GM21528 (cell line): ENCODE measurements at regions not wholly inside any gene's neighbourhood (a gene's known extent, or its start where the extent isn't known, plus 50 kb on each side); places are given as distances from the start of the nearest gene placed in this dataset.
A peak's percentile ranks its signal among the peaks of the same experiment; 100 is the strongest.

Experiments
- ATAC-seq: cut with Tn5 transposase; IDR thresholded peaks from one replicate; pipeline ENCODE4 v1.9.1; 2021; ENCODE audit warnings: mild to moderate bottlenecking, moderate library complexity; ENCODE audit not compliant: unreplicated experiment, low FRiP score

DNA sequence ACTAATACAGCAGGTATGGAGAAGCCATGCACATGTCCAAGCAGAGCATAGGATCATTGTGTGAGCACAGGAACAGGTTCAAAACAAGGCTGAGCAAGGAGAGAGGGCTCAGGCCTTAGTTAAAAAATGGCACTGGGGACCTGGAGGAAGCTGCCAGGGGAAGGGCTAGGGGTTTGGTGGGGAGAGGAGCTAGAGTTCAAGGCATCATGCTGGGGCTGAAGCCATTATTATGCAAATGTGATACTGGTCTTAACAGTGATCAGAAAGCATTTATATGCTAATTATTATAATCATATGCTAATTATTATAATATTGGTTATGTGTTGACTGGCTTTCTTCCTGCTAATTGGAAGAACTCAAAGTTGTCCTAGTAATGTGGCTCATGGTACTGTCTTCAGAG, 546.0 kb upstream of the CFAP20DC start:
- ATAC-seq, result no peak

DNA sequence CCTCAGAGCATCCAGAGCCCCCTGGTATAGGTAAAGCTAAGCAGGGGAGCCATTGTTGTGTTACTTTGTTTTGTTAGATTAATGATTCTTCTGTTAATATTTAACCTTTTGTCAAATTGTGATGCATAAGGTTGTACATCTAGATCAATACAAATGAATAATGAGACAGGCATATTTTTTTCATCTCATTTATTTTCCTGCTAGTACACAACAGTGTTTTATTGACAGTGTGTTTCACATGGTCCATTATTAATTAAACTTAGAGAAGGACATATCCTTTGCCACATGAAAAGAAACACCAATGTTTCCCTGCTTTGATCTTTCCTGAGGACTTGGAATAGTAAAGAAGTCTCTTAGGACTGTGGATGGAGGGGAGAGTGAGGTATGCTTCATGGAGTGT, 543.6 kb upstream of the CFAP20DC start:
- no peak for ATAC-seq

DNA sequence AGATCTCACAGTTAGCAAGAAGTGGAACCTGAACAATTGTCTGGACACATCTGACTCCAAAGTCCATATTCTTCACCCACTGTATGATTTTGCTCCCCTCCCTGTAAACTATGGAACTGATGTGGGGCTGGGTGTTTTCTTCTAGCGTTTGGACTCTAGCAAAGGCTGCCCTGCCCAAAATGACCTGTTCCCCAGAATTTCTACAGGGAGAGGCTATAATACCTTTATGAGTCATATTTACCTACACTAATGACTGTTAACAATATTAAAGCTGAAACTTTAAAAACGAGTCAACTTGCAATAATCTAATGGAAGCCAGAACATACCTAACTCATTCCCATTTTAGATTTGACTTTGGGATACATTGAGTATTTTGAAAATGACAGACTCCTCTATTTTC, 531.2 kb upstream of the CFAP20DC start:
- no peak for ATAC-seq

DNA sequence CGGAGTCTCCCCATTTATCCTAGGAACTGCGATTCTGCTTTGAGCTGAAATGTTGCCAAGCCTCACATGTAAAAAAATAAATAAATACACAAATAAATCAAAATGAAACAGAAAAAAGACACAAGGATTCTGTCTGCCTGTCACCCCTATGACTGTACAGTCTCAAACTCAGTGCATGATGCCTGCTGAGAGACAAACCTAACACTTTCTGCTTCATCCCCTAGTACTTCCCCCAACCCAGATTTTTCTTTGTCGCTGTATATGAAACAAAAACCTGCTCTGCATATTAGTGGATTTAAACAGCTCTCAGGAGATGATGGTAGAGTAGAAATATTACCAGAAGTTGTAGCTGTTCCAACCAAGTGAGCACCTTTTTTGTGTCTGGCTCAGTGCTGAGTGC, 530.7 kb upstream of the CFAP20DC start:
- no peak for ATAC-seq

DNA sequence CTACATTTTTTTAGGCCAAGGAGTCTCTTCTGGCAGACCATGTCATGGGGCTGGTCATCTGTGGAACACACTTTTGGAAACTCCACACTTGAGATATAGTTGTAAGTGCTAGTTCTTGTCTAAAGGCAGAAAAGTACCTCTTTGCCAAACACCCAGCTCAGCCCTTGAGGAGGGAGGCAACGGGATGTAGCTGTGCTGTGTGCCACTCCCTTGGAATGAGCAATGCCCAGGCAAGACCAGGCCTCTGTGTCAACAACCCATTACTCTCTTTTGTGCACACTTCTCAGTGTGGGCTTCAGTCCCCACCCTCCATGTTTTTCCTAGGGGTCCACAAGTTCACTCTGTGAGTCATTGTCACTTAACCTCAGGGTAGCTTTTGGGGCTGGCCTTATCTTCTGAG, 528.3 kb upstream of the CFAP20DC start:
- no peak for ATAC-seq

DNA sequence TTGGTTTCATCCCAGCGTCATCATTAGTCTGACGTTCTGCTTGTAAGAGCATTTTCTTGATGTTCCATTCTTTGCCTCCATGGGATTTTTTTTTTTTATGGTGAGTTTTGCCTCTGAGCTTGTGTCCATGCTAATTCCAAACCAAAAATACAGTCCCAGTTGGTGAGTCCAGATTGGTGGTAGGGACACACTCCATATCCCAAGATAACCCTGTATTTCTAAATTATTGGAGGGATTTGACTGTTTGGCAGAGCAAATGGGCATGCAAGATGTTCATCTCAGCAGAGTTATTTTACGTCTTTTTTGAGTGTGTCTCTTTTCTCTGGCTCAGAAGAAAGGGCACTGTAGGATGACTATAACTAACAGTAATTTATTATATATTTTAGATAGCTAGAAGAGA, 526.8 kb upstream of the CFAP20DC start:
- ATAC-seq, result no peak

DNA sequence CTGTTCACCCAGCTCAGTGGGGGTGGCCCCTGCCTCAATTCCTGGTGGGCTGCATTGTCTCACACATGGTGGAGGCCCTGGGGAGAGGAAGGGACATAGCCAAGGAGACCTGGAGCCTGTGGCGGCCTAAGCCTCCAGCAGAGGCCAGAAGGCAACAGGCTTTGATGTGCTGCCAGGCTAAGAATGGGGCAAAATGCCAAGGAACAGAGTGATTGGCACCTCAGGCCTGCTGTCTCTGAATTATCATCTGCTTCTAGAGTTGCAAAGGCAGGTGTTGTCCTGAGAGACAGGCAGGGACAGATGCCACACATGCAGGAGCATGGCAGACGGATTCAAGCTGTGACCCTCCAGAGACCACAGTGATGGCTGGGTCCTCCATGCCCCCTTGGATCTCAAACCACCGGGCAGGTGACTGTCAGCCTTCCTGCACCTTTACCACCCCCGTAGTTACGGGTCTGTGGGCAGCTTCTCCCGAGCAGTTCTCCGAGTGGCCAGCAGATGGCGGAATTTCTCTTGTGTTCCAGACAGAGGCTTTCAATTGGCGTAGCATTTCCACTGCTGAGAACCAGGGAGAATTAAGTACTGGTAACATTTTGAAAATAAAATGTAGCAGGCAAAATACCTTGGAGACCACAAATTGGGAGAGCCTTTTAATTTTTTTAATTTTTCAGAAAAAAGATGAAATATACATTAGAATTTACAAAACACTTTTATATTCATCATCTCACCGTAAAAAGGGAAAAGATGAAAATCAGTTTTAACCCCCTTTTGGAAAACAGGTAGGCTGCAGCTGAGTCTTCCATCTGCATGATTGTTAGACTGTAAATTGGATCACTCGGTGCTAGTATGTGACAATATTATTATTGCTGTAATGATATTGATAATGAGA, 525.5 kb upstream of the CFAP20DC start:
- ATAC-seq, result peak; percentile 90

DNA sequence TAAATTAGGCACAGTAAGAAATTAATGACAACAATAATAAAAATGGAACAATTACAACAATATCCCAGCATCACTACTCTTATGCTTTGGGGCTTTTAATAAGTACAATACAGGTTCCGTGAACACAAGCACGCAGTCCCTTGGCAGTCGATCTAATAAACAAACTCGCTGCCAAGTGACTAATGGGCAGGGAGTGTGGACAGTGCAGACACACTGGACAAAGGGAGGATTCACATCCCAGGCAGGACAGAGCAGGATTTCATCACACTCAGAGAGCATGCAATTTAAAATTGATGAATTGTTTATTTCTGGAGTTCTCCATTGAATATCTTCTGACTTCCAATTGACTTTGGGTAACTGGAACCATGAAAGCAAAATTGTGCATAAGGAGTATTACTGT, 524.1 kb upstream of the CFAP20DC start:
- no peak for ATAC-seq

DNA sequence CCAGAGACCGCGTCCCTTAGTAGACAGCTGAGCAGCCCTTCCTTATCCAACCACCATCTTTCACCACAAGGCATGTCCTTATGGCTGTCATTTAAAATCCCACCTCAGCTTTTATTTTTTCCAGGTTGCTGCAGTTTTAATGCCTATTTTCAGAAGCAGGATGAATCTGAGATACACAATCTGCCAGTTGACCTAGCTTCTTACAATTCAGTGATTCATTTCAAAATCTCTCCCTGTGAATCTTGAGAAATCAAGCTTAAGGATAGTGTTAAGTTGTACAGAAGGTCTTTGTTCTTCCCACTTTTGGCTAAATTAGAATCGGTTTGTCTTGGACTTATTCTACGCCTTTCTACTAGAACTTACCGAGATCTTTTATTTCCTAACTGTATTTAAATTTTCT, 522.3 kb upstream of the CFAP20DC start:
- no peak for ATAC-seq

DNA sequence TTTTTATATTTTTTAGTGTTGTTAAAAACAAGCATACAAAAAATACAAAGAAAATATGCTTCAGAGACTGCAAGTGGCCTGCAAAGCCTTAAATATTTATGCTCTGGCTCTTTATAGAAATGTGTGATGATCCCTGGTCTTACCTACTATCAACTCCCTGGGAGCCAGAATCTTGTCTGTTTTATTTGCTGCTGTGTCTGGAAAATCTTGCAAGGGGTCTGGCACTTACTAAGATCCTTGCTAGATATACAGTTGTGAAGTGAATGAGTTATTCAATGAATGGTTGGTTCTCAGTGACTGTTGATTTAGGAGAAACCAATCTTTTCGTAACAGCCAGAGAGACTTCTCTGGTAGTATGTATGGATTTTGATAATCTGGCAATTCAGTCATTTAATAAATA, 521.0 kb upstream of the CFAP20DC start:
- no peak for ATAC-seq

DNA sequence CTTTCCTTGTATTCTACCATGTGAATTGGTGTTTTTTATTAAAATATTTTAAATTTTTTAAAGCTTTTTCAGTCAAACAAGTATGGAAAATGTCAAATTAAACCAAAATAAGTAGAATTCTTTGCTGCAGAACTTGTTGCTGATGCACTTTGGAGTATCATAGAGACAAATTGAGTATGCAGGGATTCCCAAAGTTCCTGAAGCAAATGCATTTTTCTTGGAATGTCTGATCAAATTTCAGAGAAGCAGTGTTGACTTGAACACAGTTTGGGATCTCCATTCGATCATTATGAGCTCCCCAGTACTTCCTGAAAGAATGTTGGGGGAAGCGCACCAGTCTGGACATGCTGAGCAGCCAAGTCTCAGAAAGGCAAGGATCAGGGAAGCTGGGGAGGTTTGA, 517.8 kb upstream of the CFAP20DC start:
- no peak for ATAC-seq

DNA sequence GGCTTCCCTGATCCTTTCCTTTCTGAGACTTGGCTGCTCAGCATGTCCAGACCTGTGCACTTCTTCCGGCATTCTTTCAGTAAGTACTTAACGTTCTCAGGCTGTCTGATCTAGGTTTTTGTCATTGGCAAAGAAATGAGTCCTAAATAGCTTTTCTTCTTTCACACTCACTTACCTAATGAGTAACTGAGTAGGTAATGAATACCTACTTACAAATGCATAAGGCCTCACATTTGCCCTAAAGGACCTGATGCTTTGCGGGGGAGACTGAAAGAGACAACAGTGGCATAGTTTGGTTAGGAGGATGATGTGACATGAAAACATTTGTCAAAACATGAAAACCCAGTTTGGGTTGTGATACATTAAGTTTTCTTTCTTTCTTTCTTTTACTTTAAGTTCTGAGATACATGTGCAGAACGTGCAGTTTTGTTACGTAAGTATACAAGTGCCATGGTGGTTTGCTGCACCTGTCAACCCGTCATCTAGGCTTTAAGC, 516.7 kb upstream of the CFAP20DC start:
- ATAC-seq, result peak; percentile 98

DNA sequence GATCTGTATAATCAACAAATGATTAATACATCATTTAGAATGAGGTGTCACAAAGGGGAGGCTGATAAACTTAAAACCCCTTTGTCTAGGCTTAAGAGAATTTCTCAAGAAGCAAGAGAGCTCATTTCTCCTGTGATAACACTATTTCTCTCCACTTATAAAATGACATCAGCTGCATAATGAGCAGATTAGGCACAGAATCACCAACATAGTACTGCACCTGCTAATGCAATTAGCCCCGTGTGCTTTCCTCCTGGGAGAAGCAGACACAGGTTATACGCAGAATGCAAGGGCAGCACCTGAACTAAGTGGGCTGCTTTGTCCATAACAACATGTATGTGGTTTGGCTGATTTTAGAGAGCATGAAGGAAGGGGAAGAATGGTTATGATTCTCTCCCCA, 515.3 kb upstream of the CFAP20DC start:
- no peak for ATAC-seq

DNA sequence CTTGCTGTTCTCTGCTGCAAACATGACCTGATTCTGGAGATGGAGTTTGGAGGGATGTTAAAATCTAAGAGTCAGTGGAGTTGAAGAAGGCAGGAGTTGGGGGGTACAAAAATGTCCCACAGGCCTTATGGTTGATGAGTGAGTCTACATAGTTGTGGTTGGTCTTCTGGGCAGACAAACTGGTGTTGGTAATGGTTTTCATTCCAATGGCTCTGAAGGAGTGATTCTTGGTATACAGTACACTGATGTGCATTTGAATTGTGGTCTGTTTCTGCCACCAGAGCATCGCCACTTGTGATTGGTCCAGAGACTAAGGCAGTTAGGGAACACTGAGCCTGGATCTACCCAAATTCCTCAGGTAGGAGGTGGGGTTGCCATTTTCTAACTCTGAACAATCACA, 514.1 kb upstream of the CFAP20DC start:
- no peak for ATAC-seq

DNA sequence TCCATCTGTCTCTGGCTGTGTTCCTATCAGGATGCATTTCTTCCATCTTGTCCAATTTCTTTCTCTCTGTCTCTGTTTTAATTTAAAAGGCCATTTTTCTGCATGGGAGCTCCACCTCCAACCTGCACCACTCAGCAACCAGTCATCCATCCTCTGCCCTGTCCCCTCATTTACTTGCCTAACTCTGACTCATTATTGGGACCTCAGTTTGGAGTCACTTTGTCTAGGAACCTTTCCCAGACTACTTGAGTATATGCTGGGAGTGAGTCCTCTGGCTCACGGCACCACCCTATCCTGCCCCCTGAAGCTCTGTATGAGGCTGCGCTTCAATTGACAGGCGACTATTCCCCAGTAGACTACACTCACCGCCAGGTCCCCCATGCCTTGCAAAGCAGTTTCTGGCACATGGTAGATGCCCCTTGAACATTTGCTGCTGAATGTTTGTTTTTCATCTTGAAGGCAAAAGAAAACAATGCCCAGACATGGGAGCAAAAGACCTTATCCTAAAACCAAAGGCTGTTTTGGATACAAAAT, 513.3 kb upstream of the CFAP20DC start:
- ATAC-seq, result no peak

DNA sequence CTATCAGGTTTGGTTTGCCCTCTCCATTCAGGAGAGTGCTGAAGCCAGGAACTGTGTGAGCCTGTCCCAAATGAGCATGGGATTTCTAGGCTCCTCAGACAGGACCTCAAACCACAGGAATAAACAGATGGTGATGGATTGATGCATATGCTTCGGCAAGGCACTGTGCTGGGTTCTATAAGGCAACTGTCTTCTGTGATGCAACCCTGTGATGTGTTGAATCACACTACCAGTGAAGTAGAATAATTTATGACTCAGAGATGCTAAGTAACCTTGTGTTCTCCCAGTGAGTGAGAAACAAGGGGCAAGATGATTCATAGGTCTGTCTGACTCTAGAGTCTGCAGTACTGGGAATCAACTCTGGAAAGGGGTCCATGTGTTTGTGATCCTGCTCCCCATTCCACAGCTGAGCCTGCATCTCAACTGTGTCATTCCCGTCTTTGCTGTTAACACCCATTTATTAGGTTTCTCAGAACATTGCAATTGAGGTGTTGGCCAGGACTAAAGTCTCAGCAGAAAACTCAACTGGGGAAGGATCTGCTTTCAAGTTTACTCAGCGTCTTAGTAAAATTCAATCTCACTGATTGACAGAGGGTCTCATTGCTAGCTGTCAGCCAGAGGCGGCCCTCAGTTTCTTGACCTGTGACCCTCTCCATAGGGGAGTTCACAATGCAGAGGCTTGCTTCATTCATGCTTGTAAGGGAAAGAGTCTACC, 510.1 kb upstream of the CFAP20DC start:
- no peak for ATAC-seq

DNA sequence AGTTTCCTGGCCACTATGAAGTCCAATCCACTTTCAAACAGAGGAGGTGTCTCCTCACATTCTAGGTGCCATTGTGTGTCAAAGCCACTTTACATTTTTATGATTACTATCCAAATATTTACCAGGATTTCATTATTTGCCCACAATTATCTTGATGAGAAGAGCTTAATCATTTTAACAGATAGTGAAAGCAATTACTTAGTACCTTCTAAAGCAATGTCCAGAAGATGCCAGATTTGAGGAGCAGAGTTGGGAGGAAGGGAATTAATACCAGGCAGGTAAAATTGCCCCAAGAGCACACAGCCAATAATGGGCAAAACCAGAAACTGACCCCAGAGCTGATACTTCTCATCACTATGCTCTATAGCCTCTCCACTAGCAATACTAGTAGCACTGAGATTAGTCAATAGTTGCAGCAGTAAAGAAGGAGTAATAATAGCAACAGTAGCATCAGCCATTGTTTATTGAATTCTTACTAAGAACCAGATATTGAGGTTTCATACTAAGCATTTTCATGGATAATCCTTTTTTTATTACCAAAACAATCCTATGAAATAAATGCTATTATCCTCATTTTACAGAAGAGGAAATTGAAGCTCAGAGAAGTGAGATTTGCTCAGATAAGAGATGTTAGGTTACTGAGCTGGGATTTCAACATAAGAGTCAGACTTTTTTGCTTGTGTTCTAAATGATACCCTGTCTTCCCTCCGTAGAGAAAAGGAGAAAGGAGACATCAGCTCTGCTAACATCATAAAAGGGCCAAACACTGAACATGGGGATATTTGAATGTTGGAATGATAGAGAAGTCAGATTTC, 509.3 kb upstream of the CFAP20DC start:
- ATAC-seq, result no peak

DNA sequence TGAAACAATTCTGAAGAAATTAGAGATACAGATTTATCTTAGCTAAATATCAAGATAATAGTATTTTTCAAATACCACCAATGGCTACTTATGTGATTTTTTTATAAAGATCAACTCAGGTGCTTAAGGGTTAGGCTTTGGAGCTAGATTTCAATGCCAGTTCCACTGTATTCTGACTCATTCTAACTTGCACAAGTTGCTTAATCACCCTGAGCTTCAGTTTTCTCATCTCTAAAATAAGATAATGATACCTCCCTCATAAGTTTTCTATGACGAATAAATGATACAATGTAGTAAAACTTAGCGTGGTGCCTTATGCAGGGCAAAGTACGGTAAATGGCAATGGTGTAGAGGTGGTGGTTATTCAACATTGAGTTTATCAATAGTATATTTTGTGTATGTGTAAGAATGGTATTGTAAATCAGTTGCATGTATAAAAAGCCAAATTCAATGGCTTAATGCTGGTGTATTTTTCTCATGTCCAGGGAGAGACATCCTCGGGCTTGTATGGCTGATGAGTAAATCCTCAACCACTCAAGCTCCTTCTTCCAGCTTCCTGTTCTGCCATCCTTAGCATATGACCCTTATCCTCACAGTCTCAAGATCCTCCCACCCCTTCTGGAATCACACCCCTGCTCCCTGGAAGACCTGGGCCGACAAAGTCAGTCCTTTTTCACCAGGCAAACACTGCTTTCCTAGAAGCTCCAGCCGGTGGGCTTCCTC, 505.9 kb upstream of the CFAP20DC start:
- no peak for ATAC-seq

DNA sequence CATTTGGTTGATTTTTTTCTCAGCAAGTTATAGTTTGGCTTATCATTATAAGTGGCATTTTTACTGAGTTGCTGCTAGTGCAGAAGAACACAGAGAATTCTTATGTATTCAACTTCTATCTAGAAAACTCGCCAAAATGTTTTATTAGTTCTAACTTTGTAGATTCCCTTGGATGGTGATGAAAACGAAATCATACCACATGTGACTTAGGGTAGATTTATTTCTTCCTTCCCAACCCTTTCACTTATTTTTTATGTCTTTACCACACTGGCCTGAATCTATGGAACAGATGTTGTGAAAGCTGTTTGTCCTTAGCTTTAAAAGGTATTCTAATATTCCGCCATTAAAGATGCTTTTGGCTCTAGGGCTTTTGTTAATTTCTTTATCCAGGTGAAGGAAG, 503.3 kb upstream of the CFAP20DC start:
- ATAC-seq, result no peak

DNA sequence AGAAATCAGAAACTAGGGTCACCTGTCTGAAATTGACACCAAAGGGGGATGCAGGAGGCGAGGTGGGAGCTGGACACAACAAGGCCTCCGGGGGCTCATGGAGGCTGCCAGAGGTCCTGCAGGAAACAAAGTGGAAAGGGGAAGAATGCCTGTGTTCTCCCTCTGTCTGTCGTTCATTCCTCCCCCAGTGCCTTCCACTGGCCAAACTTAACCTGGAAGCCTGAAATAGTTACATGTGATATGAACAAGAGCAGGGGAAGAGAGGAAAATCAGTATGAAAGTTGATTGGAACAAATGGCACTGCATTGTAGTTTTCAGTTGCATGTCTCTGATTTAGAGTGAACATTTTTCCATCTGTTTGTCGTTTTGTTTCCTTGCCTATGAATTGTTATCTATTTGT, 502.0 kb upstream of the CFAP20DC start:
- ATAC-seq, result no peak
